ENCODE measurements at regions not wholly inside any gene's neighbourhood (a gene's known extent, or its start where the extent isn't known, plus 50 kb on each side); places are given as distances from the start of the nearest gene placed in this dataset.

DNA sequence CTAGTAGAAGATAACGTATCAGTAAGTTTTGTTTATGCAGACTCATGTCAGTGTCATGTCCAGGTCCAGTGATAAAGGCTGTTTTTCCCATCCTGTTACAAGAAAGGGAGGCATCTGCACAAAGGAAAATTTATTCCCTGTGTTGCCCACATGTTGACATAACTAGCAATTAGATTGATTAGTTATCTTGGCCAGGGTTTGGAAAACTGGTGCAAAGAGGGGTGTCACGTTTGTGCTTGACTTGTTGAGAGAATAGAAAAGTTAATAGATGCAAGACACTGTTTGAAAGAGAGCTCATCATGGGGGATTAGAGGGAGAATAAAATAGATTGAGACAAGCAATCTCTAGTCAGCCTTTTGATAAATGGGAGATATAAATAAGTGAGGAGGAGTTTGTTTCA lies 1357.0 kb upstream of the AGA start:
- DNase-seq (ENCODE audit: low read depth), result no peak

DNA sequence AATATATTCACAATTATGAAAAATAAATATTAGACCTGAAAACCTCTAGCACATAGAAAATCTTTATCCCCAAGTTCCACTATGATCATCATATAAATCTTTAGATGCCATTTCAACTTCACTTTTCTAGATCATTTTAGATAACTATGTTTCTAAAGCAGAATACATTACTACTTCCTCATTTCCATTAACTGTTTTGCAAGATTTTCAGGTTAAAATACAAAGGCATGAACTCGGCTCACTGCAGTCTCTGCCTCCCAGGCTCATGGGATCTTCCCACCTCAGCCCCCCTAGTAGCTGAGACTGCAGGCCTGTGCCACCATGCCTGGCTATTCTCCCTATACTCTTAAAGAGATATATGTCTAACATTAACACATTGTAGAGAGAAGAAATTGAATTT lies 1365.9 kb upstream of the AGA start:
- DNase-seq (ENCODE audit: low read depth), result no peak

DNA sequence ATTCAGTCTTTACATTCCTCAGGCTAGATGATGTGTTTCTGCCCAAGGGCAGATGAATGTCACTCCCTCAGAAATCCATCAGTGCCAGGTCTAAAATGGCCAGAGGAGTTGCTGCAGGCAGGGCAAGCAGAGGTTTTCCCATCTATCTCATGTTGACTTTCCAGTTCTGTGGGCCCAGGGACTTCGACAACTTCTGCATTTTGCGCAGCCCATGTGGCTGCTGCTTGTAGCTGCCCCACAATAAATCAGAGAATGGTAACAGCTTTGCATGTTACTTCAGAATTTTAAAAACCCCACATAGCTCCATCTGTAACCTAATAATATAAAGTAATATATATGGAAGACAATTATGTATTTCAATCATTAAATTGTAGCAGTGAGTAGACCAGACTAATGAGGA lies 1367.7 kb upstream of the AGA start:
- DNase-seq (ENCODE audit: low read depth), result no peak

DNA sequence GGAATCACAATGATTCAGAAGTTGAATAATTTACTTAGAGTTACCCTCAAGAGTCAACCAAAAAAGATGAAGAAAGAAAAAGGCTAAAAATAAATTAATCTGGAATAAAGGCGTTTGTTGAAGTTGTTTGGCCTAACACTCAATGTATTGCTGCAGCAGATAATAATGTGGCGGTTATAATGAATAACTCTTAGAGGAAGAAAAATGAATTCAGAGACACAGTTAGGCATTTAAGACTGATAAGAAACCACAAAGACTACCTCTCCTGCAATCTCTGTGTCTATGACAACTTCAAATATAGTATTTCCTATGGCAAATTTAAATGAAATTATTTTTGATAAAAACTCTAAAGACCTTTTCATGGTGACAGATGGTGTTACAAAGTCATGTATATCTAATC lies 1369.1 kb upstream of the AGA start:
- DNase-seq (ENCODE audit: low read depth), result no peak

DNA sequence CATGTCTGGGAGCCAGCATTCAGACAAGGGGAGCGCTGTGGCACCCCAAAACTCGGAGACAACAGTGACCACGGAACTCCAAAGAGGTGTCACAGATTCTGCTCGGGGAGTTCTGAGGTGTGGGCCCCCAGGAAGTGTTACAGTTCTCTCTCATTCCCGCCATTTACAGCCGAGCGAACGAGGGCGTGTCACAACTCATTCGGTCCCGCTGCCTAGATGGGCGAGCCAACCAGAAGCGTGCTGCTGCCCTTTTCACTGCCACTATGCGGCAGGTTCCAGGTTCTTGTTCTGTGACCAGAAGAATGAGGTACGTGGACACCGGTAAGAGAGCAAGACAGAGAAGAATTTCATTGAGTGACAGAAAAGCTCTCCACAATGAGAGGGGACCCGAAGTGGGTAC lies 1370.6 kb upstream of the AGA start:
- no peak for DNase-seq (ENCODE audit: low read depth)

DNA sequence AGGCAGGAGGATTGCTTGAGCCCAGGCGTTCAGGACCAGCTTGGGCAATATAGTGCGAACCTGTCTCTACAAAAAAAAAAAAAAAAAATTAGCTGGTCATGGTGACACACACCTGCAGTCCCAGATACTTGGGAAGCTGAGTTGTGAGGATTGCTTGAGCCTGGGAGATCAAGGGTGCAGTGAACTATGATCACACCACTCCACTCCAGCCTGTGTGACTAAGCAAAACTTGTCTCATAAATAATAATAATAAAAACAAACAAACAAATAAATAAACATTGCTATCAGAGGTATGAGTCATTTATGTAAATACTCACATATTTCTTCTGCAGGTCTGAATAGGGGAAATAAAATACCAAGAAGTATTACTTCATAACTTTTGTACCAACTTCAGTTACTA lies 1372.7 kb upstream of the AGA start:
- no peak for DNase-seq (ENCODE audit: low read depth)

DNA sequence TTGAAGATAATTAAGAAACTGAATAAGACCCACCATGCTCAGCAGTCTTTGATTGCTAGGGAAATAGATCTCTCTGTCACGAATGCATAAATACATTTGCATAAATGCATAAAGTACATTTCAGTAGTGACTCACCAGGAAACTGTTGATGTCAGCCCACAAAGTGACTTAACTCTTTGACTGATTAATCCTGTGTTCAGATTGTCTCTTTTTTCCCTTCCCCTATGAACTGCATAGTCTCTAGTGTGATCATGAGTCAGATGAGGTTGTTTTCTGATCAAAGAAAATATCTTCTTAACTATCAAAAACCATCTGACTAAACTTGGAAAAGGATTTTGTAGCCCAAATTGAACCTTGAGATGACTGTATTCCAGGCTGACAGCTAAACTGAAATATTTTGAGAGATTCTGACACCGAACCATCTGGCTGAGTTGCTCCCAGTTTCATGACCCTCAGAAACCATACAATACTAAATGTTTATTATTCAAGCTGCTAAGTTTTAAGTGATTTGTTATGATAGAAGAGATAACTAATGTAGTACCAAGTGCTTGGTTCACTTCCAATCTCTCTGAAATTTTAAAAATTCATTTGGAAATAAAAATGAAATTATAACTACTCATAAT lies 1381.5 kb upstream of the AGA start:
- no peak for DNase-seq (ENCODE audit: low read depth)

DNA sequence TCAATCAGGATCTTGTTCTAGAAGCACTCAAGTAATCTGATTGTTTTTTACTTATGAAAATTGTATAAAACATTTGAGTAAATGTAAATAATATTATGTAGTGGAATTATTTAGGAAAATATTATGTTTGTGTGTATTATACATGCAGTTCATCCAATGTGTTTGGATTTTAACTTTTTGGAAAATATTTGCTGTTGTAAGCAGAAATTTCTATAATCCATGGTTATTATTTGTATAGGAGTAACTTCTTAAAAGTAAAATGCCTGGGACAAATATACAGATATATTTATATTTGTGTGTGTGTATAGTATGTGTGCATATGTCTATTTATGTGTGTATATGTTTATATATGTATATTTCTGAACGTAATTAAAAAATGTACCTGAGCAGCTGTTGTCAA lies 1394.6 kb upstream of the AGA start:
- DNase-seq (ENCODE audit: low read depth), result no peak

DNA sequence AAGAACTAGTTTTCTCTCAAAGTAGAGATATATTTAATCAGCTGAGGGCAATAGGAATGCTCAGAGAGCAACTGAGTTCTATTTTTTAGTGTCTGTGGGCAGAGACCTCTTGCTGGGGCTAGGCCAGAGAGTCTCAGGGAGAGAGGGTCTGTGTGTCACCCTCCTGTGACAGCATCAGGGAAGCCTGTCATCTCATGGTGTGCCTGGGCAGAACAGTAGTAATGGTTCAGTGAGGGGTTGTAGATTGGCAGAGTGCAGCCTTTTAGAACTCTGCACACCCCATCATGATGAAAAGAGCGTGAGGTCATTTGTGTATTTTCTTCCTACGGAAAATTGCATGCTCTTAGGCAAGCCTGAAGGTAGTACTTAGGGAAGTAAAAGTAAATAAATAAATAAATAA lies 1396.5 kb upstream of the AGA start:
- no peak for DNase-seq (ENCODE audit: low read depth)

DNA sequence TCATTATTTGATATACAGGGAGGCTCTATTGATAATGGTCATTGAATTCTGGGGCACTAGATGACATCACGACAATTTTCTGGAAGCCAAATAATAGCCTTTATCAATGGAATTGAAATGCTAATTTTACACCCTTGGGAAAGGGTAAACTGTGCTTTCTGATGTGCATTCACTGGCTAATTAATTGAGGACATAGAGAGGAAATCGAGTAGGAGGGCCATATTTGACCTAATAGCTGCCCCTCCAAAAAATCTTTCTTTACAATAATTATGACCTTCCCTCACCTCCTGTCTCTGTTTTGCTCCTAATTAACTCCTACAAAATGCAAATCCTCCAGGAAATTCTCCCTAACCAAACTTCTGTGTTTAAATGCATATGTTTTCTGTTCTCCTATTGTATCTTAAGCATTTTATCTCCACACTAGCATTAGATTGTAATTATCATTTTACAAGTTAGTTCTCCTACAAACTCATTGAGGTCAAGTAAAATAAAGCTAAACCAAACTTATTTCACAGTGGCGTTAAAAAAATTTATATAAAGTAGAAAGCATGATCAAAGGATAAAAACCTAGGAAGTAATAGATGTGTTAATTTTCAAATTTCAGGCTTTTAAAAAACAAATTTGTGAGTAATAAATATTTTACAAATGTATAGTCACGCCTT lies 1414.0 kb upstream of the AGA start:
- no peak for DNase-seq (ENCODE audit: low read depth)

DNA sequence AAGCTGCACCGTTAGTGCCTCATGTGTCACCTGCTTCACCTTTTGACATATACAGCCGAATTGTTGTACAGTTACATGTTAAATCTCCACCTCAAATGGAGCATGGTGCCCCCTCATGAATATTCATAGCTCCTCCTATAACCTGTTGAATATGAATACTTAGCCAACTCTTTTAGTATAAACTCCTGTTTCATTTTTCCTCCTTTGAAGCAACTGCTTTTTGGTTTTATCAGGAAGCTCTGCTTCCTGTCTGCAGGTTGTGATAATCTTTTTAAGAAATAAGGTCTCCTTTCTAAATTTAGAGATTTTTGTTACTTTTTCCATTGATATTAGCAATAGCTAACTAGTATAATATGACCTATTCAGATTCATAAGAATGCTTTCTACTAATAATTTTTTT lies 1429.2 kb upstream of the AGA start:
- DNase-seq (ENCODE audit: low read depth), result no peak

DNA sequence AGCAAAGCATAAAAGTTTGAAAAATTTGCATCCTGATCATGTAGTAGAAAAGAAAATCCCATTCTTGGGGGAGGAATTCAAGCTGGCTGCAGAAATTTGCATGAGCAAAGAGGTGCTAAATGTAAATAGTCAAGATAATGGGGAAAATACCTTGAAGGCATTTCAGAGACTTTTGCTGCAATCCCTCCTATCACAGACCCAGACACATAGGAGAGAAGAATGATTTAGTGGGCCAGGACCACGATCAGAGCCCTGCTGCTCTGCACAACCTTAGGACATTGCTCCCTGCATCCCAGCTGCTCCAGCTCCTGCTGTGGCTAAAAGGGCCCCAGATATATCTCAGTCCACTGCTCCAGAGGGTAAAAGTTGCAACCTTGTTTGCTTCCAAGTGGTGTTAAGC lies 1439.7 kb upstream of the AGA start:
- DNase-seq (ENCODE audit: low read depth), result no peak

DNA sequence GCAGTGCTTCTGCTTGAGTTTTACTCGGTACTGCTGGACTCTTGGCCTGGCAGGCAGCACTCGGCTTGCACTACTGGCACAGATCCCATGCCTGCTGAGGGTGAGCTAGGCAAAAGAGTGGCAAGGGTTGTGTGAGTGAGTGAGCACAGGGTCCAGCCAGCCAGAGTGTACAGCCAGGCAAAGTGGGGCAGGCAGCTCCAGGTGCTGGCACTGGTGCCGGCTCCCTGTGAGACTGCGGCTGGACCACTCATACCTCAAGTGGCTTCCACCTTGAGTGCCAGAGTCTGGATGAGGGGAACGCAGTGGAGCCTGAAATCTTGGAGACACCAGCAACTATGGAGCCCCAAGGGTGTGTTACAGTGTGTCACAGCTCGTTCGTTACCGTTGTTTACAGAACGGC lies 1451.9 kb upstream of the AGA start:
- no peak for DNase-seq (ENCODE audit: low read depth)

DNA sequence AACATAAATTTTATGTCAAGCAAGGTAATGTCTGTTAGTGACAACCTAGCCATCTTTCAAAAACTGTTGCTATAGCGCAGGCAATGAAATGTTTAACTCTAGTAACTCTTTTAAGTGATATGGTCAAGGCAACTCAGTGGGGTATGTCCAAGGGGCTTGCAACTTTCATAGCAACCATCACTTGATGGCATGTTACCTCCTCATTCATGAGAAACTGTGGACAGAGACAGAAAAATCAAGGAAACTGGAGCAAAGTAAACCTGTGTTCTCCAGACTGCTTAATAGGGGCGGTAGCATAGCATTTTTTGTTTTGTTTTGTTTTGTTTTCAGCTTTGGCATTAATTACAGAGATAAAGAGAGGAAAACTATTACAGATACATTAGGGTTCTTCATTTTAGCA lies 1456.8 kb upstream of the AGA start:
- DNase-seq (ENCODE audit: low read depth), result no peak

DNA sequence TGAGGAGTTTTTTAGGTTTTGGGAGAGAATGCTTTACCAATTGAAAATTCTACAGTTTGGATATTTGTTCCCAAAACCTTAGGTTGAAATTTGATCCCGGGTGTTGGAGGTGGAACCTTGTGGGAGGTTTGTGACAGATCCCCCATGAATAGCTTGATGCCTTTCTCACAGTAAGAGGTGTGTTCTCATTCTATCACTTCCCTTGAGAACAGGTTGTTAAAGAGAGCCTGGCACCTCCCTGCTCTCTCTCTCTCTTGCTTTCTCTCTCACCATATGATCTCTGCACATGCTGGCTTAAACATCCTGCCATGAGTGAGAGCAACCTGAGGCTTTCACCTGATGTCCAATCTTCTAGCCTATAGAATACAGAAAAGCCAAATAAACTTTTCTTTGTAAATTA lies 1475.5 kb upstream of the AGA start:
- no peak for DNase-seq (ENCODE audit: low read depth)

DNA sequence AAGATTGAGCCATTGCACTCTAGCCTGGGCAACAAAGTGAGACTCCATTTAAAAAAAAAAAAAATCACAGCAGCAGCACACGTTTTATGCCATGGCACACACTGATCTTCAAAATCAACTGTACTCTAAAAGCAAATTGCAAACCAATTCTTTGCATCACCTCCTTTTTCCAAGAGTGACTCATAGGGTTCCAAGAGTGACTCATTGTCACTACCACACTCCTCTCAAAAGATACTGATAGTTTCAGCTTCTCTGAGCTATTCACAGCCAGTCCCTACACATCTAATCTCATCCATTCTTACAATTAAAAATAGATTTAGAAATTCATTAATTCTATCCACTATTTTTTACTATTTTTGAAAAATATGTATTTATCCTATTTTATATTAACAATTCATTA lies 1494.9 kb upstream of the AGA start:
- DNase-seq (ENCODE audit: low read depth), result no peak

DNA sequence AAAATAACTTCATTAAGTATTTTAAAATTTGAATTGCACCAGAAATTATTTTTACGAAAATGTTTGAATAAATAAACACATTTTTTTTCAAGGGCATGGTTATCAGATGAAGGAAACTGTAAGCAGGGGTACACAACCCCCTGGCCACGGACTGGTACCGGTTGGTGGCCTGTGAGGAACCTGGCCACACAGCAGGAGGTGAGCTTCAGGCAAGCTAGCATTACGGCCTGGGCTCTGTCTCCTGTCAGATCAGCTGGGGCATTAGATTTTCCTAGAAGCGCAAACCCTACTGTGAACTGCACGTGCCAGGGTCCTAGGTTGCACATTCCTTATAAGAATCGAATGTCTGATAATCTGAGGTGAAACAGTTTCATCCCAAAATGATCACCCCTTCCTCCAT lies 1499.7 kb upstream of the AGA start:
- no peak for DNase-seq (ENCODE audit: low read depth)

DNA sequence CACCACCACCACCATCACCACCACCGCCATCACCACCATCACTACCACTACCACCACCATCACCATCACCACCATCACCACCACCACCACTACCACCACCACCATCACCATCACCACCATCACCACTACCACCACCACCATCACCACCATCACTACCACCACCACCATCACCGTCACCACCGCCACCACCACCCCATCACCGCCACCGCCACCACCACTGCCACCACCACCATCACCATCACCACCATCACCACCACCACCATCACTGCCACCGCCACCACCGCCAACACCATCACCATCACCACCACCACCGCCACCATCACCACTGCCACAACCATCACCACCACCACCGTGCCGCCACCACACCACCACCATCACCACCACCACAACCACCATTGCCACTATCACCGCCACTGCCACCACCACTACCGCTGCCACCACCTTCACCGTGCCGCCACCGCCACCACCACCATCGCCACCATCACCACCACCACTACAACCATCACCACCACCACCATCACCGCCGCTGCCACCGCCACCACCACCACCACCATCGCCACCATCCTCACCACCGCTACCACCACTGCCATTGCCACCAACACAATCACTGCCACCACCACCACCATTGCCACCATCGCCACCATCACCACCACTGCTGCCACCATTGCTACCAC lies 1511.3 kb upstream of the AGA start:
- no peak for DNase-seq (ENCODE audit: low read depth)

DNA sequence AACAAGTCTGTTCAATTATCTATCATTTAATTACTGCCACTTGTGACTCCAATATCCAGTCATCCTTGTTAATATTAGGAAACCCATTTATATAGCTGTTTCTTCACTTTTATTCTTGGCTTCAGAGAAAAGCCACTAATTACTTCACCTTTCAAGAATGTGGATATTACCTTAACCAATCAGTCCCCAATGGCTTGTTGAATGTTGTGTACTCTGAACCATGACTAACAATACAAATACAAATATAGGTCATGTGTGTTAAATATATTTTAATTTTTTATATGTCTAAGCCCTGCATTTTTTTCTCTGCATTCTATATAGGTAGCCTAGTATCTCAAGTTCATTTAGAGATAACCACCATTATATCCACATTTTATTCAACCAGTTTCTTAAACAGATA lies 1513.4 kb upstream of the AGA start:
- DNase-seq (ENCODE audit: low read depth), result no peak

DNA sequence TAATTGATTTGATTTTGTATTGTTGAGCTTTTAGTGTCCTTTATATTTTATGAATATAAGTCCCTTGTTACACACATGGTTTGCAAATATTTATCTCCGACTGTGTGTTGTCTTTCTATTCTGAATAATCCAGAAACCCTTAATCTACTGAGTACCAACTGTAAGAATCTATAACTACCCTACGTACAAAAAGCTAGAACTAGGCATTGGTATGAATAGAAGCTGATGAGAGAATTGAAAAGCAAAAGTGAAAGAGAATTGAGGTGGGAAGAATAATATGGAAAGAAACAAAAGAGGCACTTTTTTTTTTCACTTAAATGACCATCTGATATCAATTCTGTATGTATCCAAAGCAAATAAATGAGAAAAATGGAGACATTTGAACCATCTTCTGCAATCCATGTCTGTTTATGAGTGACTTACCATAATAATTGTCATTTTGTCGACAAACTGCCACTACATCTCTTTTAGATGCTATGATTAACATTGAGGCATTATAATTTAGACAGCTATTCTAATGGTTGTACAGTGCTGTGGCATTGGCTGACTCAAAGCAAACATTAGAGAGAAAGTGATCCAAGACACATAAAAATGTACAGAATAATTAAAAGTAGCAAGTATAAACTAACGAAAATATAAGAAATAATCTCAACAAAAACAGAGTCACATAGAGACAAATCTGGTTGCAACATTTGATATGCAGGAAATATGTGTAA lies 1516.6 kb upstream of the AGA start:
- DNase-seq (ENCODE audit: low read depth), result no peak

DNA sequence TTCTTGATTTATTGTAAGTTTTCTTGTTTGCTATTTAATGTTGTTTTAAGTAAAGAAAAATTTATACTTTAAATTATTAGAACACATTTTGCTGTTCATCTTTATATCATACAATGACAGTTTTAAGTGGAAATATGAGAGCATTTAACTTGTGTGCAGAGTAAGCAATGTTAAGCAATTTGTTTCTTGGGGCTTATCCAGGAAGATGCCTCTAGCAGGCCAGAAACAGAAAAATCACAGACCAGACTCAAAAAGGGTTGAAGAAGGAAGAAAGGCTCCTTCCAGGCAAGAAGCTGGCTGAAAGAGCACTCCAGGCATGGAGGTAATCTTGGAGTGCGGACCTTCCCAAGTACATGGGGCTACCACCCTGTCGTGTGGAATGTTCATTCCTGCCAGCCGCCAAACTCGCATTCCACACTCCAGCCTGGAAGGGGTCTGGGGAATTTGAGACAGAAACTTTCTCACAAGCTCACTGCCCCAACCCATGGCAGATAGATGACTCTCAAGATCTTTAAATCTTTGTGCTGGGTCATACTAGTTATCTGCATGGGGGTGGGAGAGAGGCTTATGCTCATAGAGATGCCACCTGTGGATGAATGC lies 1521.3 kb upstream of the AGA start:
- DNase-seq (ENCODE audit: low read depth), result no peak

DNA sequence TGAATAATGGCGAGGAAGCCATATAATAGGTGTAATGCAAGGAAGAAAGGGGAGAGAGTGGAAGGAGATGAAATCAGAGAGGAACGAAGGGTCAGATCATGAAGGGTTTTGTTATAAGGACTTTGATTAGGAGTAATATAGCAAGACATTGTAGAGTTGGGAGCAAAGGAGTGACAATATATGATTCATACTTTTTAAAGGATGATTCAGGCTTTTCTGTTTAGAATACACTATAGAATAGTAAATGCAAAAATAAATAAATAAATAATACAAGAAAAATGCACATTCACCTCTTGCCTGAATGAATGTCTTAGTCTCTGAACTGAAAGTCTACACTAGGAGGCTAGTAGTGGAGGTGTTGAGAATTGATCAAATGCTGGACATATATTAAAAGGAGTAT lies 1524.4 kb upstream of the AGA start:
- no peak for DNase-seq (ENCODE audit: low read depth)

Measured in activated T-helper 1 cell treated with Interleukin-2 at 50 U/mL for 16 hours (primary cell).